ENCODE measurements at regions not wholly inside any gene's neighbourhood (a gene's known extent, or its start where the extent isn't known, plus 50 kb on each side); places are given as distances from the start of the nearest gene placed in this dataset.

GRCh38 chr11:59302991-59303390 is 55.7 kb upstream of the OR5AN1 start:
- H3K9ac ChIP-seq (ENCODE audit: low read depth, low read length), result no peak overlapping the region
- H3K36me3 ChIP-seq (ENCODE audit: insufficient read depth, low read length), result no peaks in the 10 kb centered on the region
- no peak overlapping the region for H3K4me3 ChIP-seq (ENCODE audit: low read length)
- H3K9me3 ChIP-seq (replicated peaks; ENCODE audit: low read length), result no peaks in the 10 kb centered on the region
- H3K4me2 ChIP-seq (ENCODE audit: low read length), result no peak overlapping the region
- H3K4me1 ChIP-seq (ENCODE audit: control insufficient read depth, insufficient read depth, low read length), result no peaks in the 10 kb centered on the region
- H3K27me3 ChIP-seq (ENCODE audit: control insufficient read depth, insufficient read depth, low read length), result no peaks in the 10 kb centered on the region

- Histone ChIP-seq H3K9ac (ENCODE audit: low read depth, low read length) (no peak overlapping the region), H3K27me3 (ENCODE audit: control insufficient read depth, insufficient read depth, low read length) (peaks cover 6% of the 10 kb centered on the region), H3K4me3 (ENCODE audit: low read length) (no peak overlapping the region), H3K4me1 (ENCODE audit: control insufficient read depth, insufficient read depth, low read length) (no peaks in the 10 kb centered on the region), H3K9me3 (replicated peaks; ENCODE audit: low read length) (no peaks in the 10 kb centered on the region), H3K4me2 (ENCODE audit: low read length) (no peak overlapping the region), H3K36me3 (ENCODE audit: insufficient read depth, low read length) (no peaks in the 10 kb centered on the region)
These were observed 63.3 kb upstream of the OR5AN1 start for GRCh38 chr11:59295435-59295834.

- Histone ChIP-seq H3K4me1 (ENCODE audit: control insufficient read depth, insufficient read depth, low read length) (no peaks in the 10 kb centered on the region), H3K9me3 (replicated peaks; ENCODE audit: low read length) (no peaks in the 10 kb centered on the region), H3K27me3 (ENCODE audit: control insufficient read depth, insufficient read depth, low read length) (peaks cover 27% of the 10 kb centered on the region), H3K4me3 (ENCODE audit: low read length) (no peak overlapping the region), H3K9ac (ENCODE audit: low read depth, low read length) (no peak overlapping the region), H3K4me2 (ENCODE audit: low read length) (no peak overlapping the region), H3K36me3 (ENCODE audit: insufficient read depth, low read length) (no peaks in the 10 kb centered on the region)
These were observed 66.1 kb upstream of the OR5AN1 start for GRCh38 chr11:59292611-59293010.

GRCh38 chr11:59291228-59291627 is 67.5 kb upstream of the OR5AN1 start:
- Histone ChIP-seq H3K36me3 (ENCODE audit: insufficient read depth, low read length) (no peaks in the 10 kb centered on the region), H3K9me3 (replicated peaks; ENCODE audit: low read length) (no peaks in the 10 kb centered on the region), H3K4me2 (ENCODE audit: low read length) (no peak overlapping the region), H3K4me3 (ENCODE audit: low read length) (no peak overlapping the region), H3K27me3 (ENCODE audit: control insufficient read depth, insufficient read depth, low read length) (peaks cover 38% of the 10 kb centered on the region), H3K9ac (ENCODE audit: low read depth, low read length) (no peak overlapping the region), H3K4me1 (ENCODE audit: control insufficient read depth, insufficient read depth, low read length) (no peaks in the 10 kb centered on the region)

GRCh38 chr11:59289356-59290181 is 69.1 kb upstream of the OR5AN1 start:
- Histone ChIP-seq H3K9ac (ENCODE audit: low read depth, low read length) (no peak overlapping the region), H3K36me3 (ENCODE audit: insufficient read depth, low read length) (no peaks in the 10 kb centered on the region), H3K9me3 (replicated peaks; ENCODE audit: low read length) (no peaks in the 10 kb centered on the region), H3K27me3 (ENCODE audit: control insufficient read depth, insufficient read depth, low read length) (peaks cover 47% of the 10 kb centered on the region), H3K4me1 (ENCODE audit: control insufficient read depth, insufficient read depth, low read length) (no peaks in the 10 kb centered on the region), H3K4me2 (ENCODE audit: low read length) (no peak overlapping the region), H3K4me3 (ENCODE audit: low read length) (no peak overlapping the region)

GRCh38 chr11:59285716-59286260 is 72.9 kb upstream of the OR5AN1 start:
- Histone ChIP-seq H3K9ac (ENCODE audit: low read depth, low read length) (no peak overlapping the region), H3K4me1 (ENCODE audit: control insufficient read depth, insufficient read depth, low read length) (no peaks in the 10 kb centered on the region), H3K4me2 (ENCODE audit: low read length) (no peak overlapping the region), H3K36me3 (ENCODE audit: insufficient read depth, low read length) (no peaks in the 10 kb centered on the region), H3K4me3 (ENCODE audit: low read length) (no peak overlapping the region), H3K27me3 (ENCODE audit: control insufficient read depth, insufficient read depth, low read length) (peaks cover 60% of the 10 kb centered on the region), H3K9me3 (replicated peaks; ENCODE audit: low read length) (no peaks in the 10 kb centered on the region)

- H3K9ac ChIP-seq (ENCODE audit: low read depth, low read length), result no peak overlapping the region
- no peaks in the 10 kb centered on the region for H3K36me3 ChIP-seq (ENCODE audit: insufficient read depth, low read length)
- H3K4me3 ChIP-seq (ENCODE audit: low read length), result no peak overlapping the region
- H3K4me1 ChIP-seq (ENCODE audit: control insufficient read depth, insufficient read depth, low read length), result no peaks in the 10 kb centered on the region
- H3K9me3 ChIP-seq (replicated peaks; ENCODE audit: low read length), result no peaks in the 10 kb centered on the region
- peaks cover 56% of the 10 kb centered on the region for H3K27me3 ChIP-seq (ENCODE audit: control insufficient read depth, insufficient read depth, low read length)
- H3K4me2 ChIP-seq (ENCODE audit: low read length), result no peak overlapping the region
These were observed 72.0 kb upstream of the MPEG1 start for GRCh38 chr11:59284773-59285129.

GRCh38 chr11:59283825-59284772 is 71.4 kb upstream of the MPEG1 start:
- no peaks in the 10 kb centered on the region for H3K9me3 ChIP-seq (replicated peaks; ENCODE audit: low read length)

GRCh38 chr11:59283311-59283710 is 70.6 kb upstream of the MPEG1 start:
- Histone ChIP-seq H3K4me3 (ENCODE audit: low read length) (no peak overlapping the region), H3K36me3 (ENCODE audit: insufficient read depth, low read length) (no peaks in the 10 kb centered on the region), H3K4me2 (ENCODE audit: low read length) (no peak overlapping the region), H3K9me3 (replicated peaks; ENCODE audit: low read length) (no peaks in the 10 kb centered on the region), H3K9ac (ENCODE audit: low read depth, low read length) (no peak overlapping the region), H3K4me1 (ENCODE audit: control insufficient read depth, insufficient read depth, low read length) (no peaks in the 10 kb centered on the region), H3K27me3 (ENCODE audit: control insufficient read depth, insufficient read depth, low read length) (peaks cover 46% of the 10 kb centered on the region)

More at GRCh38 chr11:59283825-59284772, 71.4 kb upstream of the MPEG1 start:
- Histone ChIP-seq H3K9ac (ENCODE audit: low read depth, low read length) (no peak overlapping the region), H3K4me1 (ENCODE audit: control insufficient read depth, insufficient read depth, low read length) (no peaks in the 10 kb centered on the region), H3K36me3 (ENCODE audit: insufficient read depth, low read length) (no peaks in the 10 kb centered on the region), H3K4me2 (ENCODE audit: low read length) (no peak overlapping the region), H3K4me3 (ENCODE audit: low read length) (no peak overlapping the region), H3K27me3 (ENCODE audit: control insufficient read depth, insufficient read depth, low read length) (peaks cover 50% of the 10 kb centered on the region)

GRCh38 chr11:59281177-59281576 is 68.5 kb upstream of the MPEG1 start:
- peaks cover 25% of the 10 kb centered on the region for H3K27me3 ChIP-seq (ENCODE audit: control insufficient read depth, insufficient read depth, low read length)
- no peaks in the 10 kb centered on the region for H3K36me3 ChIP-seq (ENCODE audit: insufficient read depth, low read length)
- no peak overlapping the region for H3K4me2 ChIP-seq (ENCODE audit: low read length)
- H3K9me3 ChIP-seq (replicated peaks; ENCODE audit: low read length), result no peaks in the 10 kb centered on the region
- no peaks in the 10 kb centered on the region for H3K4me1 ChIP-seq (ENCODE audit: control insufficient read depth, insufficient read depth, low read length)
- H3K4me3 ChIP-seq (ENCODE audit: low read length), result no peak overlapping the region
- no peak overlapping the region for H3K9ac ChIP-seq (ENCODE audit: low read depth, low read length)

GRCh38 chr11:59273373-59273841 is 60.7 kb upstream of the MPEG1 start:
- H3K27me3 ChIP-seq (ENCODE audit: control insufficient read depth, insufficient read depth, low read length), result peaks cover 53% of the 10 kb centered on the region
- H3K9me3 ChIP-seq (replicated peaks; ENCODE audit: low read length), result no peaks in the 10 kb centered on the region
- no peak overlapping the region for H3K9ac ChIP-seq (ENCODE audit: low read depth, low read length)
- H3K4me3 ChIP-seq (ENCODE audit: low read length), result no peak overlapping the region
- H3K4me1 ChIP-seq (ENCODE audit: control insufficient read depth, insufficient read depth, low read length), result no peaks in the 10 kb centered on the region
- H3K4me2 ChIP-seq (ENCODE audit: low read length), result no peak overlapping the region
- no peaks in the 10 kb centered on the region for H3K36me3 ChIP-seq (ENCODE audit: insufficient read depth, low read length)

All from skeletal muscle satellite cell (primary cell).